ENCODE measurements at regions not wholly inside any gene's neighbourhood (a gene's known extent, or its start where the extent isn't known, plus 50 kb on each side); places are given as distances from the start of the nearest gene placed in this dataset.

GRCh38 chr7:132650498-132650897 lies 74.2 kb upstream of the PLXNA4 start:
- TF ChIP-seq FOXM1 (IDR thresholded peaks at IDR 0.05; ENCODE audit: borderline replicate concordance), result no peak
- TF ChIP-seq SP1 (IDR thresholded peaks at IDR 0.05), result no peak
- no peak for TF ChIP-seq LEF1 (IDR thresholded peaks at IDR 0.05; ENCODE audit: borderline replicate concordance)
- TF ChIP-seq FOXK2 (IDR thresholded peaks at IDR 0.05), result no peak
- TF ChIP-seq HDGF (IDR thresholded peaks at IDR 0.05; ENCODE audit: borderline replicate concordance), result no peak
- no peak for TF ChIP-seq SUZ12 (IDR thresholded peaks at IDR 0.05)
- no peak for TF ChIP-seq NFRKB (IDR thresholded peaks at IDR 0.05)
- no peak for TF ChIP-seq BHLHE40 (IDR thresholded peaks at IDR 0.05; ENCODE audit: borderline replicate concordance)
- TF ChIP-seq L3MBTL2 (conservative IDR thresholded peaks at IDR 0.05), result no peak
- TF ChIP-seq ARNT (IDR thresholded peaks at IDR 0.05), result no peak
- no peak for TF ChIP-seq FOXA1 (IDR thresholded peaks at IDR 0.05)

Data from HEK293T (cell line).